KG1 (cell line): ENCODE measurements at regions not wholly inside any gene's neighbourhood (a gene's known extent, or its start where the extent isn't known, plus 50 kb on each side); places are given as distances from the start of the nearest gene placed in this dataset.

Experiments used
- DNase-seq: peaks from one replicate; lab custom pipeline; 2025; lab: John Stamatoyannopoulos, UW

- DNase-seq, result no peak
Observed at GRCh38 chr6:125658759-125659431, 90.5 kb upstream of the HEY2 start.

DNA sequence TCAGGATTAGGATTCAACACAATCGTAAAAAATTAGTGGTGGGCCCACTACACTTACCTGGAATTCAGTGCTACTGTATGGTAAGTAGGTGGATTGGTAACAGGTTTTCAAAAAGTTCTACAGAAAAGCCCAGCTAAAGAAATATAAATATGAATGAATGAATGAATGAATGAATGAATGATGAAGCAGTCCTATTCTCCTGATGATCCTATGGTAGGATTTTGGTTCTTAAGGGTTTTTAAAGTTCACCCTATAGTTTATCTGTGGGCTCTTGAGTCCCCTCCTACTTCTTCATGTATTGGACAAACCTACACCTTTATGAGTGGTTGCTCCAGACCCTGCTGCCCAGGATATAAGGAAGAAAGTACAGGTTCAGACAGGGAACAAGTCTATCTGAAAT is 89.5 kb upstream of the HEY2 start:
- DNase-seq, result no peak

DNA sequence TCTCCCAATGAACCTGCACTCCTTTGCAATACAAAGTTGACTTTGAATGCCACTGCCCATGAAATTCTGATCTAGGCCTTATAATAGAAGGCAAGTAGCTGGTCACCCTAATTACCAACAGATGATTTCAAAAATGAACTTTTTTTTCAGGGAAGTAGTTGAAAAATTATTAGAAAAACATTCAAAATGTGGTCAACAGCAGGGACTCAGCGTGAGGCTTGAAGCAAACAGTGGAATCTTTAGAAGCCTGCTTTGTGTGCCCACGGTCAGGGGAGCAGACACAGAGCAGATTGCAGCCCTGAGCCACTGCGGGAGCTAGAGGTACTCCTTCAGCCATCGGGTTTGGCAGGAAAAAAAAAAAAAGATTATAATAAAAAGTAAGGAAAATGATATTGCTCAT is 87.1 kb upstream of the HEY2 start:
- no peak for DNase-seq

GRCh38 chr6:125665295-125665814 is 84.1 kb upstream of the HEY2 start:
- no peak for DNase-seq

DNA sequence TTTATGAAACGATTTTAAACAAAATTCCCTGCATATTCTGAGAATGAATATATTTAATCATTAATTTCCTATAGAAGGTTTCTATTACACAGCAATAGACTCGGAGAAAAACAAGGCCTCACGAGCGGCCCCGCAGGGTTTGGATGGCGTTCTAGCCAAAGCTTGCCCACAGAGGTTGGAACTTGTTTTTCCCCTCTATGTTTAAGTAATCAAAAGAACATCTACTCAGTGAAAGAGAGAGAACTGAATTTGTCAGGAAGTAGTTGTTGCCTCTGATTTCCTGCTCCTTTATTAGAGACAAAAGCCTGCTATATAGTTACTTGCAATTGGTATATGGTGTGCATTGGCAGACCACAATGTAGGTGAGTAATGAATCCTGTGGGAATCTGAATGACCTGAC is 82.1 kb upstream of the HEY2 start:
- DNase-seq, result no peak

DNA sequence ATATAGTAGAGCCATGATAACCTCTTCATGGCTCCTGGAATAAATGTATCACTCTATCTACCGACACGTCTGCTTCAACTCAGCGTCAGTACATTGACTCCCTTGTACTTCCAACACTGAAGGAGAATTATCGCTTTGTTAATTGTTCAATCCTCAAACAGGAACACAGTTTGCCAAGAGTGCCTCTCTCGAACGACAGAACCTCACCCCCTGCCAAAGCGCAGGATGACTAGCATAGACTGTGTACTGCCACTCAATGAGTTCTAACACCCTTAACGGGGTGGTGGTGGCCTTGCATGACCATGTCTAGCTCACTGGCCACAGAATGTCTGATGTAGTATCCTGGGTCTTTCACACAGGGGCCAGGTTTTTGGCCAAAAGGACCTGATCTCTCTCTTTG is 81.4 kb upstream of the HEY2 start:
- no peak for DNase-seq

DNA sequence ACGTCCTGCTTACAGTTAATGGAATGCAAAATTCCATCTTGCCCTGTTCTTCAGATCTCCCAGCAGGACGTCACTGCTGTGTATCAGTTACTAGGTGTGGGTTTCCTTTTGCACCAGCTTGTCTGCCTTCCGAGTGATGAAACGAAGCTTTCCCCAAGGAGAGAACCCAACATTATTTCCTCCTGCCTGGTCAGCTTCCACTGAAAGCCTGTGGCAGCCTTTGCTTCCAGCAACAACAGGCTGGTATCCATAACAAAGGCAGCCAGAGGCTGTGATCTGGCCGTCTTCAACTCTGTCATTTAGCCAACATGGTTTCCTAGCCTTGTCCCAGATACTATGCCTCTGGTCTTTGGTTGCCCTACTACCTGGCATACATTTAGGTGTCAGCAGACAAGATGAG is 78.9 kb upstream of the HEY2 start:
- no peak for DNase-seq

- no peak for DNase-seq
Observed at GRCh38 chr6:125671323-125671722, 78.1 kb upstream of the HEY2 start.

- DNase-seq, result no peak
Observed at GRCh38 chr6:125674230-125674629, 75.2 kb upstream of the HEY2 start.

DNA sequence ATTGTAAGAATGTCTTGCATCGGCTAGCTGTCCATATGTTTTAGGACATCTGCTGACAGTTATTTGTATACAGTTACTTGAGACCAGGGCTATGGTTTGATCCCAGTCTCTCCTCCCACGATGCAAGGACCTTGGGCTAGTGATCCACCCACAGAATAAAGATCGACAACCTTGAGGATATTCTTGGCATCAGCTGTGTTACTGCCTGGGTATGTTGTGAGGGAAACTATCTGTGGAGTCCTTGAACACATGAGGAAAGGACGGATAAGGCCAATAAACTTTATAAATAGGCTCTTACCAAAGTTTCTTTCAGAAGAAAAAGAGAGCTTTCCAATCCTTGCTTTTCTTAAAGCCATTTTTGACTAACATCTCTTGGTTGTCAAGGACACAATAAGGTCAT is 70.8 kb upstream of the HEY2 start:
- DNase-seq, result no peak

GRCh38 chr6:125679128-125679527 is 70.3 kb upstream of the HEY2 start:
- no peak for DNase-seq

DNA sequence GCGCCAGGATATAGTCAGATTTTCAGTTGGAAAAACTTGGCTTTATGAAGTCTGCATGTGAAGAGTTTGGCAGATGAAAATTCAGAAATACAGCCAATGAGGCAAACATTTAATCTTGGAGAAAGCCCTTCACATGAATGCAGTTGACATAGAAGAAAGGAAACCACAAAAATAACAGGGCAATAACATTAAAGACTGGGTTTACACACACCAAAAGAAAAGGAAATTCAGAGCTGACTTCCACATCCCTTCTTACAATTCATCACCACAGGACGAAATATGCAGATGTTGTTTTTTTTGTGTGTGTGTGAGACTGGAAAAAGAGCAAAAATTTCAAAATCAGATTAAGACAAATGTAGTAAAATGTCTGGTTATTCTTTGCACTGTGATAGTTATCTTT is 69.8 kb upstream of the HEY2 start:
- DNase-seq, result no peak

DNA sequence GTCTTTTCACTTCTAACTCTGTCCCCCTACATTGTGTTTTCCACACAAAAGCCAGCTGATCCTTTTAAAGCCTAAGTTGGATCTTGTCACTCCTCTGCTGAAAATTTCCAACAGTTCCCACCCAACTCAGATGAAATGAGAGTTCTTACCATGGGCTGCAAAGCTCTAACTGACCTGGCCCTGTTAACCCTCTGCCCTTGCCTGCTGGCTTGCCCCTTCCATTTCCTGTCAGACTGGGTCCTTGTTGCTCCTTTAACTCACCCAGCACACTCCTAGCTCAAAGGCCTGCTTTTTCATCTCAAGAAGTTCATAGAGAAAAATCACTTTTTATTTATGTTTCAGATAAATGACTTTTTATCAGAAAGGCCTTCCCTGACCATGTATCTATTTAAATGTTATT is 66.5 kb upstream of the HEY2 start:
- no peak for DNase-seq

DNA sequence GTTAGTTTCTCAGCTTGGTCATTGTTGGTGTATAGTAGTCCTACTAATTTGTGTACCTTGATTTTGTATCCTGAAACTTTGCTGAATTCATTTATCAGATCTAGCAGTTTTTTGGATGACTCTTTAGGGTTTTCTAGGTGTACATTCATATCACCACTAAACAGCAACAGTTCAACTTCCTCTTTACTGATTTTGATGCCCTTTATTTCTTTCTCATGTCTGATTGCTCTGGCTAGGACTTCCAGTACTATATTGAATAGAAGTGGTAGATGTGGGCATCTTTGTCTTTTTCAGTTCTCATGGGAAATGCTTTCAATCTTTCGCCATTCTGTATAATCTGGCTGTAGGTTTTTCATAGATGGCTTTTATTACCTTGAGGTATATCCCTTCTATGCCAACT is 61.3 kb upstream of the HEY2 start:
- no peak for DNase-seq

GRCh38 chr6:125693480-125693879 is 56.0 kb upstream of the HEY2 start:
- DNase-seq, result no peak

DNA sequence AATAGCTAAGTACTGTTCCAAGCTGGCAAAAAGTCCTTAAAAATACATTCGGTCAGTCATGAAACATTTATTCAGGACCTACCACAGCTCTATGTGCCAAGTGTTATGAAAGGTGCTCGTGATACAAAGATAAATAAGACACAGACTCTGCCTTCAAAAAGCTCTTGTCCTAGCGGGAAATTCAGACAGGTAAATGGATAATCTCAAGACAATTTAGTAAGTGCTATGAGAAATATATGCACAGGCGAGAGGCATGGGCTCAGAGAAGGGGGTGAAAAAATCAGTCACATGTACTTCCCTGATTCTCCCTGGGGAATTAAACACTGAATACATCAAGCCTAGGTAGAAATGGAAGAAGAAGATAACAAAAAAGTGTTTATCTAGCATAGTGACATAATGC is 49.8 kb upstream of the HEY2 start:
- DNase-seq, result no peak
